HCT116 (cell line): ENCODE measurements at regions not wholly inside any gene's neighbourhood (a gene's known extent, or its start where the extent isn't known, plus 50 kb on each side); places are given as distances from the start of the nearest gene placed in this dataset.
"Not testable (repeated sequence)": the region's sequence is repeated elsewhere in the genome, so short reads cannot be mapped to it uniquely, and the experiment has no call there.

Experiments
- YY1 ChIP-seq: IDR thresholded peaks from 2 replicates; pipeline ENCODE4 v1.6.1; 2011; ENCODE audit warnings: low read length, low read depth, moderate library complexity, mild to moderate bottlenecking; ENCODE audit not compliant: insufficient replicate concordance; ENCODE audit errors: extremely low read depth
- TF ChIP-seq, protein P1 (sequence below), 3 experiments: fragments of 200-600 bp in 1 of 3; sonication (generic) in 1 of 3; IDR thresholded peaks in 2 of 3; conservative IDR thresholded peaks in 1 of 3; 2 replicates each; pipeline ENCODE4 v1.5.1; 2012 to 2017; ENCODE audit warnings: low read depth in 2 of 3, low read length in 2 of 3, antibody characterized with exemption in 1 of 3, borderline replicate concordance in 1 of 3, control low read depth in 1 of 3, mild to moderate bottlenecking in 1 of 3, mixed read lengths in 1 of 3, mixed run types in 1 of 3, moderate library complexity in 1 of 3; ENCODE audit not compliant: insufficient read depth in 1 of 3

DNA sequence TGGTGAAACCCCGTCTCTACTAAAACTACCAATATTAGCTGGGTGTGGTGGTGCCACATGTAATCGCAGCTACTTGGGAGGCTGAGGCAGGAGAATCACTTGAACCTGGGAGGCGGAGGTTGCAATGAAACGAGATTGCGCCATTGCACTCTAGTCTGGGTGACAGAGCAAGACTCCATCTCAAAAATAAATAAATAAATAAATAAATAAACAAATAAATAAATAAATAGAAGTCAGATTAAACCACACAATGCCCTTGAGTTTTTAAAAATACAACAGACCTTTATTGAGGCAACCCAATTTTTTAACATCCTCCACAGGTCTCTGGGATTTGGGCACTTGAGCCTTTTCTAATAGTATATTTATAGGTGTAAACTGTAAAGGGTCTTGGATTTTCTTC lies 167.3 kb downstream of the SEC23IP start:
- TF ChIP-seq, protein P1, sequence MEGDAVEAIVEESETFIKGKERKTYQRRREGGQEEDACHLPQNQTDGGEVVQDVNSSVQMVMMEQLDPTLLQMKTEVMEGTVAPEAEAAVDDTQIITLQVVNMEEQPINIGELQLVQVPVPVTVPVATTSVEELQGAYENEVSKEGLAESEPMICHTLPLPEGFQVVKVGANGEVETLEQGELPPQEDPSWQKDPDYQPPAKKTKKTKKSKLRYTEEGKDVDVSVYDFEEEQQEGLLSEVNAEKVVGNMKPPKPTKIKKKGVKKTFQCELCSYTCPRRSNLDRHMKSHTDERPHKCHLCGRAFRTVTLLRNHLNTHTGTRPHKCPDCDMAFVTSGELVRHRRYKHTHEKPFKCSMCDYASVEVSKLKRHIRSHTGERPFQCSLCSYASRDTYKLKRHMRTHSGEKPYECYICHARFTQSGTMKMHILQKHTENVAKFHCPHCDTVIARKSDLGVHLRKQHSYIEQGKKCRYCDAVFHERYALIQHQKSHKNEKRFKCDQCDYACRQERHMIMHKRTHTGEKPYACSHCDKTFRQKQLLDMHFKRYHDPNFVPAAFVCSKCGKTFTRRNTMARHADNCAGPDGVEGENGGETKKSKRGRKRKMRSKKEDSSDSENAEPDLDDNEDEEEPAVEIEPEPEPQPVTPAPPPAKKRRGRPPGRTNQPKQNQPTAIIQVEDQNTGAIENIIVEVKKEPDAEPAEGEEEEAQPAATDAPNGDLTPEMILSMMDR (IDR thresholded peaks at IDR 0.05 in 2 of 3, conservative IDR thresholded peaks at IDR 0.05 in 1 of 3; ENCODE audit: borderline replicate concordance in 1 of 3, insufficient read depth in 1 of 3, low read depth in 2 of 3, low read length in 2 of 3): not testable (repeated sequence)
- TF ChIP-seq YY1: not testable (repeated sequence)
